ENCODE measurements at regions not wholly inside any gene's neighbourhood (a gene's known extent, or its start where the extent isn't known, plus 50 kb on each side); places are given as distances from the start of the nearest gene placed in this dataset.

GRCh38 chr12:92544322-92544721, 158.5 kb upstream of the PLEKHG7 start:
- no peak for TF ChIP-seq GATA3 (IDR thresholded peaks at IDR 0.05; ENCODE audit: low read depth, low read length)
- TF ChIP-seq GATA2 (IDR thresholded peaks at IDR 0.05; ENCODE audit: low read depth, low read length): no peak
